Liver (tissue), 7 donors: ENCODE measurements at regions not wholly inside any gene's neighbourhood (a gene's known extent, or its start where the extent isn't known, plus 50 kb on each side); places are given as distances from the start of the nearest gene placed in this dataset.

Experiments used
- DNase-seq: peaks from one replicate; pipeline ENCODE4 v3.0.0-alpha.2; 2017; ENCODE audit warnings: low spot score
- H3K27ac ChIP-seq, 2 donors: one replicate each; pipeline ENCODE4 v1.7.0; 2013; ENCODE audit warnings: inconsistent platforms in 2 of 2, low read length in 2 of 2, control low read depth in 1 of 2, low read depth in 1 of 2, mild to moderate bottlenecking in 1 of 2
- H3K27me3 ChIP-seq, 4 donors: one replicate each; pipeline versions ENCODE4 v1.6.1 to v1.7.0; 2013; ENCODE audit warnings: low read length in 3 of 4, inconsistent platforms in 1 of 4, mild to moderate bottlenecking in 1 of 4, moderate library complexity in 1 of 4; ENCODE audit not compliant: control insufficient read depth in 4 of 4, insufficient read depth in 4 of 4
- H3K36me3 ChIP-seq, 4 donors: one replicate each; pipeline versions ENCODE4 v1.6.1 to v1.7.0; 2013; ENCODE audit warnings: low read length in 3 of 4, mild to moderate bottlenecking in 3 of 4, low read depth in 1 of 4, moderate library complexity in 1 of 4; ENCODE audit not compliant: control insufficient read depth in 4 of 4, insufficient read depth in 3 of 4
- H3K4me1 ChIP-seq, 4 donors: one replicate each; pipeline versions ENCODE4 v1.6.1 to v1.7.0; 2013; ENCODE audit warnings: low read length in 3 of 4, mild to moderate bottlenecking in 3 of 4, moderate library complexity in 1 of 4; ENCODE audit not compliant: control insufficient read depth in 4 of 4, insufficient read depth in 4 of 4
- H3K4me3 ChIP-seq, 3 donors: one replicate each; pipeline versions ENCODE4 v1.6.1 to v1.7.0; 2013; ENCODE audit warnings: low read length in 3 of 3, control low read depth in 1 of 3, low read depth in 1 of 3, mild to moderate bottlenecking in 1 of 3
- H3K9ac ChIP-seq, 2 donors: one replicate each; pipeline ENCODE4 v1.7.0; 2013; ENCODE audit warnings: low read length in 2 of 2, mild to moderate bottlenecking in 2 of 2, moderate library complexity in 2 of 2, control low read depth in 1 of 2, low read depth in 1 of 2
- H3K9me3 ChIP-seq, 4 donors: one replicate each; pipeline versions ENCODE4 v1.6.1 to v1.7.0; 2013; ENCODE audit warnings: low read length in 3 of 4; ENCODE audit not compliant: control insufficient read depth in 4 of 4
- EGR1 ChIP-seq, 2 donors: IDR thresholded peaks; 2 replicates each; pipeline ENCODE4 v1.6.1; 2016 to 2018; ENCODE audit warnings: antibody characterized with exemption in 2 of 2, low read depth in 2 of 2
- FOXA1 ChIP-seq: IDR thresholded peaks from 2 replicates; pipeline ENCODE4 v1.6.1; 2016; ENCODE audit warnings: antibody characterized with exemption
- FOXA2 ChIP-seq: IDR thresholded peaks from 2 replicates; pipeline ENCODE4 v1.6.1; 2016; ENCODE audit warnings: antibody characterized with exemption
- GABPA ChIP-seq, 2 donors: IDR thresholded peaks in 1 of 2; conservative IDR thresholded peaks in 1 of 2; 2 replicates each; pipeline ENCODE4 v1.6.1; 2016; ENCODE audit warnings: antibody characterized with exemption in 2 of 2, mild to moderate bottlenecking in 1 of 2, moderate library complexity in 1 of 2
- HNF4A ChIP-seq, 2 donors: conservative IDR thresholded peaks; 2 replicates each; pipeline ENCODE4 v1.6.1; 2016; ENCODE audit warnings: antibody characterized with exemption in 2 of 2, mild to moderate bottlenecking in 2 of 2
- HNF4G ChIP-seq: IDR thresholded peaks from 2 replicates; pipeline ENCODE4 v1.6.1; 2016; ENCODE audit warnings: antibody characterized with exemption
- JUND ChIP-seq, 2 donors: IDR thresholded peaks; 2 replicates each; pipeline ENCODE4 v1.6.1; 2016; ENCODE audit warnings: antibody characterized with exemption in 2 of 2
- NR2F2 ChIP-seq: IDR thresholded peaks from 2 replicates; pipeline ENCODE4 v1.6.1; 2016; ENCODE audit warnings: antibody characterized with exemption
- RAD21 ChIP-seq, 2 donors: IDR thresholded peaks; 2 replicates each; pipeline ENCODE4 v1.6.1; 2016; ENCODE audit warnings: antibody characterized with exemption in 2 of 2, mild to moderate bottlenecking in 2 of 2
- SP1 ChIP-seq: IDR thresholded peaks from 2 replicates; pipeline ENCODE4 v1.6.1; 2018; ENCODE audit warnings: antibody characterized with exemption, mild to moderate bottlenecking
- YY1 ChIP-seq: IDR thresholded peaks from 2 replicates; pipeline ENCODE4 v1.6.1; 2016; ENCODE audit warnings: antibody characterized with exemption, mild to moderate bottlenecking
- WGBS: extraction: QIAGEN DNeasy Blood & Tissue Kit; methylation state at CpG from one replicate; pipeline ENCODE4 v1.1.7; 2013; 5-methylcytosine and 5-hydroxymethylcytosine counted together
- TF ChIP-seq, protein P1 (sequence below): IDR thresholded peaks from 2 replicates; pipeline ENCODE4 v1.6.1; 2016; ENCODE audit warnings: antibody characterized with exemption, mild to moderate bottlenecking
- TF ChIP-seq, protein P2 (sequence below): IDR thresholded peaks from 2 replicates; pipeline ENCODE4 v1.6.1; 2016; ENCODE audit warnings: antibody characterized with exemption
- TF ChIP-seq, protein P3 (sequence below): IDR thresholded peaks from 2 replicates; pipeline ENCODE4 v1.6.1; 2016; ENCODE audit warnings: antibody characterized with exemption
- donor health status: healthy.
- donor health status: healthy.
- donor health status: healthy.
- donor health status: healthy.

GRCh38 chr21:15274701-15275485, 210.1 kb upstream of the NRIP1 start:
- Histone ChIP-seq H3K9ac (no peak overlapping the region), H3K4me3 (no peak overlapping the region), H3K27me3 (no peaks in the 10 kb centered on the region), H3K4me1 (no peaks in the 10 kb centered on the region), H3K36me3 (no peaks in the 10 kb centered on the region), H3K9me3 (no peaks in the 10 kb centered on the region), H3K27ac (no peak overlapping the region)
- 82% methylated on average over 5 of the region's 5 CpGs for WGBS
- TF ChIP-seq NR2F2, result no peak
- TF ChIP-seq, protein P1, sequence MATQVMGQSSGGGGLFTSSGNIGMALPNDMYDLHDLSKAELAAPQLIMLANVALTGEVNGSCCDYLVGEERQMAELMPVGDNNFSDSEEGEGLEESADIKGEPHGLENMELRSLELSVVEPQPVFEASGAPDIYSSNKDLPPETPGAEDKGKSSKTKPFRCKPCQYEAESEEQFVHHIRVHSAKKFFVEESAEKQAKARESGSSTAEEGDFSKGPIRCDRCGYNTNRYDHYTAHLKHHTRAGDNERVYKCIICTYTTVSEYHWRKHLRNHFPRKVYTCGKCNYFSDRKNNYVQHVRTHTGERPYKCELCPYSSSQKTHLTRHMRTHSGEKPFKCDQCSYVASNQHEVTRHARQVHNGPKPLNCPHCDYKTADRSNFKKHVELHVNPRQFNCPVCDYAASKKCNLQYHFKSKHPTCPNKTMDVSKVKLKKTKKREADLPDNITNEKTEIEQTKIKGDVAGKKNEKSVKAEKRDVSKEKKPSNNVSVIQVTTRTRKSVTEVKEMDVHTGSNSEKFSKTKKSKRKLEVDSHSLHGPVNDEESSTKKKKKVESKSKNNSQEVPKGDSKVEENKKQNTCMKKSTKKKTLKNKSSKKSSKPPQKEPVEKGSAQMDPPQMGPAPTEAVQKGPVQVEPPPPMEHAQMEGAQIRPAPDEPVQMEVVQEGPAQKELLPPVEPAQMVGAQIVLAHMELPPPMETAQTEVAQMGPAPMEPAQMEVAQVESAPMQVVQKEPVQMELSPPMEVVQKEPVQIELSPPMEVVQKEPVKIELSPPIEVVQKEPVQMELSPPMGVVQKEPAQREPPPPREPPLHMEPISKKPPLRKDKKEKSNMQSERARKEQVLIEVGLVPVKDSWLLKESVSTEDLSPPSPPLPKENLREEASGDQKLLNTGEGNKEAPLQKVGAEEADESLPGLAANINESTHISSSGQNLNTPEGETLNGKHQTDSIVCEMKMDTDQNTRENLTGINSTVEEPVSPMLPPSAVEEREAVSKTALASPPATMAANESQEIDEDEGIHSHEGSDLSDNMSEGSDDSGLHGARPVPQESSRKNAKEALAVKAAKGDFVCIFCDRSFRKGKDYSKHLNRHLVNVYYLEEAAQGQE, result no peak
- TF ChIP-seq, protein P2, sequence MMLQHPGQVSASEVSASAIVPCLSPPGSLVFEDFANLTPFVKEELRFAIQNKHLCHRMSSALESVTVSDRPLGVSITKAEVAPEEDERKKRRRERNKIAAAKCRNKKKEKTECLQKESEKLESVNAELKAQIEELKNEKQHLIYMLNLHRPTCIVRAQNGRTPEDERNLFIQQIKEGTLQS, result no peak
- TF ChIP-seq FOXA1, result no peak
- TF ChIP-seq YY1, result no peak
- TF ChIP-seq GABPA (IDR thresholded peaks at IDR 0.05 in 1 of 2, conservative IDR thresholded peaks at IDR 0.05 in 1 of 2), result no peak
- TF ChIP-seq FOXA2, result no peak
- TF ChIP-seq, protein P3, sequence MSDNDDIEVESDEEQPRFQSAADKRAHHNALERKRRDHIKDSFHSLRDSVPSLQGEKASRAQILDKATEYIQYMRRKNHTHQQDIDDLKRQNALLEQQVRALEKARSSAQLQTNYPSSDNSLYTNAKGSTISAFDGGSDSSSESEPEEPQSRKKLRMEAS, result no peak
- no peak for TF ChIP-seq SP1
- TF ChIP-seq EGR1 (IDR thresholded peaks at IDR 0.05; ENCODE audit: low read depth in 2 of 2), result no peak
- TF ChIP-seq JUND (IDR thresholded peaks at IDR 0.05), result no peak
- TF ChIP-seq RAD21 (IDR thresholded peaks at IDR 0.05), result no peak
- no peak for TF ChIP-seq HNF4G
- no peak for DNase-seq

- Histone ChIP-seq H3K27me3 (no peaks in the 10 kb centered on the region), H3K27ac (no peak overlapping the region), H3K4me3 (no peak overlapping the region), H3K4me1 (no peaks in the 10 kb centered on the region), H3K36me3 (no peaks in the 10 kb centered on the region), H3K9ac (no peak overlapping the region), H3K9me3 (no peaks in the 10 kb centered on the region)
- WGBS, result 90% methylated on average over 6 of the region's 6 CpGs
- no peak for DNase-seq
- TF ChIP-seq NR2F2, result no peak
- TF ChIP-seq HNF4G, result no peak
- TF ChIP-seq GABPA (IDR thresholded peaks at IDR 0.05 in 1 of 2, conservative IDR thresholded peaks at IDR 0.05 in 1 of 2), result no peak
- TF ChIP-seq, protein P1, result no peak
- no peak for TF ChIP-seq RAD21 (IDR thresholded peaks at IDR 0.05)
- no peak for TF ChIP-seq FOXA1
- TF ChIP-seq, protein P3, result no peak
- TF ChIP-seq, protein P2, result no peak
- no peak for TF ChIP-seq HNF4A (conservative IDR thresholded peaks at IDR 0.05)
These were observed 210.9 kb upstream of the NRIP1 start for GRCh38 chr21:15275615-15276235.
